ENCODE measurements at regions not wholly inside any gene's neighbourhood (a gene's known extent, or its start where the extent isn't known, plus 50 kb on each side); places are given as distances from the start of the nearest gene placed in this dataset.
"Not testable (repeated sequence)": the region's sequence is repeated elsewhere in the genome, so short reads cannot be mapped to it uniquely, and the experiment has no call there.

- Histone ChIP-seq H3K4me1 (ENCODE audit: insufficient read depth) (no peaks in the 10 kb centered on the region), H3K4me3 (ENCODE audit: low read depth, low read length) (no peak overlapping the region), H3K36me3 (ENCODE audit: insufficient read depth) (no peaks in the 10 kb centered on the region), H3K27ac (ENCODE audit: low read depth) (no peak overlapping the region)
- DNase-seq (ENCODE audit: extremely low spot score): no peak
- WGBS: 50% methylated on average over 2 of the region's 2 CpGs
Measured at GRCh38 chr2:183868153-183868552, 730.2 kb upstream of the ZNF804A start.

- no peaks in the 10 kb centered on the region for H3K4me1 ChIP-seq (ENCODE audit: insufficient read depth)
- H3K36me3 ChIP-seq (ENCODE audit: insufficient read depth): no peaks in the 10 kb centered on the region
- DNase-seq (ENCODE audit: extremely low spot score): no peak
- no peak overlapping the region for H3K4me3 ChIP-seq (ENCODE audit: low read depth, low read length)
- H3K27ac ChIP-seq (ENCODE audit: low read depth): no peak overlapping the region
- 34% methylated on average over 1 of the region's 1 CpG for WGBS
Measured at GRCh38 chr2:183868707-183869106, 729.6 kb upstream of the ZNF804A start.

- no peak overlapping the region for H3K27ac ChIP-seq (ENCODE audit: low read depth)
- no peak overlapping the region for H3K4me3 ChIP-seq (ENCODE audit: low read depth, low read length)
- DNase-seq (ENCODE audit: extremely low spot score): no peak
Measured at GRCh38 chr2:183872131-183872530, 726.2 kb upstream of the ZNF804A start.

DNA sequence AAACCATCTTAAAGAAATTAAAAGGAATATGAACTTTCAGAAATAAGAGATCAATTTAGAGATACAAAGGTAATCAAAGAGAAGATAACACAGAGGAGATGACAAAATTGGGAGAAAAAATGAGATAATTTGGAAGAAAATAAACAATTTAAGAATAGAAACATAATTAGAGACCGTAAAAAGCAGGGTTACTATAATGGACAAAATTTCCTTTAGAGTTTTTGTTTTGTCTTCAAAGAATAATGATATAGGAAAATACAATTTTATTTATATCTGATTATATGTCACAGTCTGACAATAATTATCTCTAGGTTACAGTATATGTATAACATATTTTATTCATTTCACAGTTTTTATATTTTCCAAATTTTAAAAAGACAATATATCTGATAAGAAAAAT is 716.4 kb upstream of the ZNF804A start:
- H3K27ac ChIP-seq (ENCODE audit: low read depth): no peak overlapping the region
- no peak overlapping the region for H3K4me3 ChIP-seq (ENCODE audit: low read depth, low read length)
- DNase-seq (ENCODE audit: extremely low spot score): no peak
- H3K36me3 ChIP-seq (ENCODE audit: insufficient read depth): no peaks in the 10 kb centered on the region
- WGBS: 89% methylated on average over 1 of the region's 1 CpG
- H3K4me1 ChIP-seq (ENCODE audit: insufficient read depth): no peaks in the 10 kb centered on the region

More at GRCh38 chr2:183872131-183872530, 726.2 kb upstream of the ZNF804A start:
- Histone ChIP-seq H3K36me3 (ENCODE audit: insufficient read depth) (no peaks in the 10 kb centered on the region), H3K4me1 (ENCODE audit: insufficient read depth) (no peaks in the 10 kb centered on the region)

DNA sequence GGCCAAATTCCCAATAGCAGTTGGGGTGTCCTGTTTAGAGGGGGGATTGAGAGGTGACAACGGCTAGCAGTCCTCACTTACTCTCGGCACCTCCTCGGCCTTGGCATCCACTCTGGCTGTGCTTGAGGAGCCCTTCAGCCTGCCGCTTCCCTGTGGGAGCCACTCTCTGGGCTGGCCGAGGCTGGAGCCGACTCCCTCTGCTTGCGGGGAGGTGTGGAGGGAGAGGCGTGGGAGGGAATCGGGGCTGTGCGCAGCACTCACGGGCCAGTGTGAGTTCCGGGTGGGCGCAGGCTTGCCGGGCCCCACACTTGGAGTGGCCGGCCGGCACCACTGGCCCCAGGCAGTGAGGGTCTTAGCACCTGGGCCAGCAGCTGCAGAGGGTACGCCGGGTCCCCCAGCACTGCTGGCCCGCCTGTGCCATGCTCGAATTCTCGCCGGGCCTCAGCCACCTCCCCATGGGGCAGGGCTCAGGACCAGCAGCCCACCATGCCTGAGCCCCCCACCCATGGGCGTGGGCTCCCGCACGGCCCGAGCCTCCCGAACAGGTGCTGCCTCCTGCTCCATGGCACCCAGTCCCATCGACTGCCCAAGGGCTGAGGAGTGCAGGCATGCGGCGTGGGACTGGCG is 705.9 kb upstream of the ZNF804A start:
- WGBS: 98% methylated on average over 31 of the region's 31 CpGs
- Histone ChIP-seq H3K36me3 (ENCODE audit: insufficient read depth) (no peaks in the 10 kb centered on the region), H3K4me1 (ENCODE audit: insufficient read depth) (no peaks in the 10 kb centered on the region), H3K27ac (ENCODE audit: low read depth) (no peak overlapping the region), H3K4me3 (ENCODE audit: low read depth, low read length) (no peak overlapping the region)
- no peak for DNase-seq (ENCODE audit: extremely low spot score)

GRCh38 chr2:183898641-183899040 is 699.7 kb upstream of the ZNF804A start:
- no peak for DNase-seq (ENCODE audit: extremely low spot score)
- no peak overlapping the region for H3K4me3 ChIP-seq (ENCODE audit: low read depth, low read length)
- 94% methylated on average over 1 of the region's 1 CpG for WGBS
- no peak overlapping the region for H3K27ac ChIP-seq (ENCODE audit: low read depth)
- H3K4me1 ChIP-seq (ENCODE audit: insufficient read depth): no peaks in the 10 kb centered on the region
- H3K36me3 ChIP-seq (ENCODE audit: insufficient read depth): no peaks in the 10 kb centered on the region

DNA sequence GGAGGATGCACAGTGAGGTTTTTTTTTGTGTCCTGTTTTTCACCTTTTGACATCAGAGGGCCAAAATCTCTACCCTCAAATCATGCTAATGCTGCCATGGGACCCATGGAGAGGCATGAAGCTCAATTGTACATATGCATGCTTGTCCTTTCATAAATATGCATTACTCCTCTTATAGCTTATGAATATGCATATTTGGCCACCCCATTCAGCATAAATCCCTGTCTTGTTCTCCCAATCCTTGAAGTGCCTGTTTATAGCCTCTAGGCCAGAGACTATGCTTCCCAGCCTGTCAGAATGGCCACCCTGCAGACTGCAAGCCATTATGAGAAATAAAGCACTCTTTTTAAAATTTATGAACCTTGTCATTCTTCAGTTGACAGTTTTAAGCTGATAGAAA is 696.4 kb upstream of the ZNF804A start:
- no peak overlapping the region for H3K4me3 ChIP-seq (ENCODE audit: low read depth, low read length)
- DNase-seq (ENCODE audit: extremely low spot score): no peak
- H3K4me1 ChIP-seq (ENCODE audit: insufficient read depth): no peaks in the 10 kb centered on the region
- no peaks in the 10 kb centered on the region for H3K36me3 ChIP-seq (ENCODE audit: insufficient read depth)
- H3K27ac ChIP-seq (ENCODE audit: low read depth): no peak overlapping the region

GRCh38 chr2:183903026-183903425 is 695.3 kb upstream of the ZNF804A start:
- Histone ChIP-seq H3K36me3 (ENCODE audit: insufficient read depth) (no peaks in the 10 kb centered on the region), H3K4me1 (ENCODE audit: insufficient read depth) (no peaks in the 10 kb centered on the region), H3K27ac (ENCODE audit: low read depth) (no peak overlapping the region), H3K4me3 (ENCODE audit: low read depth, low read length) (no peak overlapping the region)
- 94% methylated on average over 2 of the region's 2 CpGs for WGBS
- DNase-seq (ENCODE audit: extremely low spot score): no peak

GRCh38 chr2:183916041-183916440 is 682.3 kb upstream of the ZNF804A start:
- not testable (repeated sequence) for H3K27ac ChIP-seq (ENCODE audit: low read depth); H3K36me3 ChIP-seq (ENCODE audit: insufficient read depth); H3K4me3 ChIP-seq (ENCODE audit: low read depth, low read length); DNase-seq (ENCODE audit: extremely low spot score); H3K4me1 ChIP-seq (ENCODE audit: insufficient read depth)
- 62% methylated on average over 3 of the region's 3 CpGs for WGBS

GRCh38 chr2:183919167-183919566 is 679.2 kb upstream of the ZNF804A start:
- Histone ChIP-seq H3K4me3 (ENCODE audit: low read depth, low read length) (no peak overlapping the region), H3K36me3 (ENCODE audit: insufficient read depth) (no peaks in the 10 kb centered on the region), H3K27ac (ENCODE audit: low read depth) (no peak overlapping the region), H3K4me1 (ENCODE audit: insufficient read depth) (no peaks in the 10 kb centered on the region)
- no peak for DNase-seq (ENCODE audit: extremely low spot score)
- 56% methylated on average over 1 of the region's 1 CpG for WGBS

GRCh38 chr2:183919926-183920325 is 678.4 kb upstream of the ZNF804A start:
- DNase-seq (ENCODE audit: extremely low spot score): no peak
- Histone ChIP-seq H3K4me3 (ENCODE audit: low read depth, low read length) (no peak overlapping the region), H3K4me1 (ENCODE audit: insufficient read depth) (no peaks in the 10 kb centered on the region), H3K27ac (ENCODE audit: low read depth) (no peak overlapping the region), H3K36me3 (ENCODE audit: insufficient read depth) (no peaks in the 10 kb centered on the region)
- 89% methylated on average over 2 of the region's 2 CpGs for WGBS

- DNase-seq (ENCODE audit: extremely low spot score): no peak
- H3K27ac ChIP-seq (ENCODE audit: low read depth): no peak overlapping the region
- WGBS: 96% methylated on average over 1 of the region's 1 CpG
Measured at GRCh38 chr2:183925281-183925680, 673.0 kb upstream of the ZNF804A start.

GRCh38 chr2:183926433-183926832 is 671.9 kb upstream of the ZNF804A start:
- no peaks in the 10 kb centered on the region for H3K36me3 ChIP-seq (ENCODE audit: insufficient read depth)
- no peaks in the 10 kb centered on the region for H3K4me1 ChIP-seq (ENCODE audit: insufficient read depth)
- WGBS: 59% methylated on average over 1 of the region's 1 CpG
- no peak overlapping the region for H3K4me3 ChIP-seq (ENCODE audit: low read depth, low read length)
- no peak overlapping the region for H3K27ac ChIP-seq (ENCODE audit: low read depth)
- DNase-seq (ENCODE audit: extremely low spot score): no peak

More at GRCh38 chr2:183925281-183925680, 673.0 kb upstream of the ZNF804A start:
- Histone ChIP-seq H3K4me3 (ENCODE audit: low read depth, low read length) (no peak overlapping the region), H3K36me3 (ENCODE audit: insufficient read depth) (no peaks in the 10 kb centered on the region), H3K4me1 (ENCODE audit: insufficient read depth) (no peaks in the 10 kb centered on the region)

DNA sequence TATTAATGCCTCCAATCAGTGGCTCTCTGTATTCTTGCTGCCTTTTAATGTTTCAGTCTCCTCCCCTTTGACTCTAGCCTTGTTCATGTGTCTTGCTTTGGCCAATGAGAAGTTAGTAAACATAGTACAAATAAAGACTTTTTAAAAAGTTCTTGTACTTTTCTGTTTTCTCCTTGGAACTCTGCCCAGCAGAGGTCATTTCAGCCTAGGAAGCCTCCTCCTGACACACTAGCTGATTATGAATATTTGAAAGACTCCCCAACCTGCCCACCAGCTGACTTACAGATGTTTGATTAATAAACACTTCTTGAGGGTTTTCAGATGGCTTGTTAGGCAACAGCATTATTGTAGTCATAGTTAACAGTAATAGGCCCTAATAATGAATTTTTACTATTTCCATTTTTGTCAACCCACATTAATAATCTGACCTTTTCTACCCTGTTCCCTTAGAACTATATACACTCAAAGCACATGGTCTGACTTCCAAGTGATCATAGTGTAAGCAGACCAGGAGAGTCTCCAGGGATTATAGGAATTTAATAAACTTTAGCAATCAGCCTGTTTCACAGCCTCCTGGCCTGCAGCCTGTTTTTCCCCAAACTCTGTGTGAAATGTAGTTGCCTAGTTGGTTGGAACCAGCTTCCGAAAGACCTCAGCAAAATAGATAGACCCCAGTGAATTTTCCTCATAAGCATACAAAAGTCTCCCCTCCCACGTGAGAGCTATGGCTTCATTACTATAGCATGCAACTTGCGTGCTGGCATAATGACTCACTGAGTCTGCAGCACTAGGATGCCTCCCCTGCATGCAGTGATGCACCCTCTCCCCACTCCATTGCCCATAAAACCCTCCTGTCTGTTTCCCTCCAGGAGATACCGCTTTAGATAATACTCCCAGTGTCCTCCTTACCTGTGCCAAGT is 670.7 kb upstream of the ZNF804A start:
- DNase-seq (ENCODE audit: extremely low spot score): no peak
- Histone ChIP-seq H3K4me3 (ENCODE audit: low read depth, low read length) (no peak overlapping the region), H3K4me1 (ENCODE audit: insufficient read depth) (no peaks in the 10 kb centered on the region), H3K36me3 (ENCODE audit: insufficient read depth) (no peaks in the 10 kb centered on the region), H3K27ac (ENCODE audit: low read depth) (no peak overlapping the region)
- 63% methylated on average over 4 of the region's 4 CpGs for WGBS
